ENCODE measurements at regions not wholly inside any gene's neighbourhood (a gene's known extent, or its start where the extent isn't known, plus 50 kb on each side); places are given as distances from the start of the nearest gene placed in this dataset.
"Not testable (repeated sequence)": the region's sequence is repeated elsewhere in the genome, so short reads cannot be mapped to it uniquely, and the experiment has no call there.

DNA sequence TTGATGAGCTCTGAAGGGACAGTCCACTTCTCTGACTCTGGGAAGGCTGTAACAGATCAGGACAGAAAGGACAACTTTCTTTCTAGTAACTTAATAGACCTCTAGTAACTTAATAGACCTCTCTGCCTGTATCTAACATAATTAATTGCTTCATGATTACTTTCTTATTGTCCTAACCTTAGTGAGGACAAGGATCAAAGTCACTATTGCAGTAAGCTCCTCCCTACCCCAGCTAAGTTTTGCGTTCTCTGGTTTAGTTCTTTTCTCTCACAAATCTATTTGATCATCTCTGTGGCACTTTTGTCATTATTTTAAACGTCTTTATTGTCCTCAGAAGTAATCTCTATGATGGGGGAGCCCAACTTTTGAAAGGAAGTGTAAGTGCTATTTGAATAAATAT, 125.5 kb upstream of the UGP2 start:
- Histone ChIP-seq H3K27me3 (replicated peaks; ENCODE audit: insufficient read depth) (no peaks in the 10 kb centered on the region), H4K20me1 (ENCODE audit: insufficient read depth) (no peaks in the 10 kb centered on the region), H3K9me2 (ENCODE audit: insufficient read depth) (no peaks in the 10 kb centered on the region), H3K4me1 (ENCODE audit: insufficient read depth) (peaks cover 16% of the 10 kb centered on the region), H3K27ac (no peak overlapping the region), H2AFZ (no peak overlapping the region), H3K36me3 (ENCODE audit: low read depth) (no peaks in the 10 kb centered on the region), H3F3A (ENCODE audit: insufficient read depth) (peaks cover 18% of the 10 kb centered on the region; the same call in 1 of the 2 replicates), H3K4me3 (no peak overlapping the region), H3K9ac (no peak overlapping the region), H3K9me3 (ENCODE audit: low read depth) (no peaks in the 10 kb centered on the region), H3K4me2 (ENCODE audit: unreplicated experiment) (no peak overlapping the region), H3K79me2 (ENCODE audit: insufficient read depth) (no peaks in the 10 kb centered on the region)
- TF ChIP-seq EZH2phosphoT487 (IDR thresholded peaks at IDR 0.05; ENCODE audit: insufficient read depth, low read depth), result no peak
- no peak for TF ChIP-seq EZH2 (IDR thresholded peaks at IDR 0.05; ENCODE audit: insufficient read depth, poor library complexity, severe bottlenecking)
- in situ Hi-C loops (cut with MboI), result no loop called here
- DNase-seq, result no peak
- 50 to 54% methylated on average over 2 of the region's 2 CpGs for WGBS, 2 experiments (ENCODE audit: low coverage in 1 of 2, low lambda C conversion rate in 2 of 2, missing lambda C conversion rate in 2 of 2)

DNA sequence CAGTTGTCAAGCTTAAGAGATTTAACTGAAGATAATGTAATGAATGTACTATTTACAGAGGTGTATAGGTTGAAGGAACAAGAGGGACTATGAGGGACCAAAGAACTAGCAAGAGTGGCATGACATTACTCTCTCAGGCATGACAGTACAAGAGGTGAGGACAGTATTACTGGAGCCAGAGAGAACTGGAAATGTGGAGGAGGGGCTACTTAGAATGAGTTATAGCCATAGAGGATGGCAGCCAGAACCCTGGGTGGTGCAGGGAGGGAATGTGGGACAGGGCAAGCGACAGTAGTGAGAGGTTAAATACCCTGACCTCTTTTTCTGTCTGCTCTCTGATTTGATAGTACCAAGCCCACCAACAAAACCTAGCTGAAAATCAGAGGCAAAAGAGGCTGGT, 122.6 kb upstream of the UGP2 start:
- no peak overlapping the region for H3K4me3 ChIP-seq
- H3K9ac ChIP-seq, result no peak overlapping the region
- in situ Hi-C loops (cut with MboI), result no loop called here
- no peak for DNase-seq
- no peaks in the 10 kb centered on the region for H3K9me2 ChIP-seq (ENCODE audit: insufficient read depth)
- no peak overlapping the region for H3K27ac ChIP-seq
- H3F3A ChIP-seq (ENCODE audit: insufficient read depth), result no peaks in the 10 kb centered on the region
- TF ChIP-seq EZH2phosphoT487 (IDR thresholded peaks at IDR 0.05; ENCODE audit: insufficient read depth, low read depth) (no peak), EZH2 (IDR thresholded peaks at IDR 0.05; ENCODE audit: insufficient read depth, poor library complexity, severe bottlenecking) (no peak)
- H4K20me1 ChIP-seq (ENCODE audit: insufficient read depth), result no peaks in the 10 kb centered on the region
- WGBS, 2 experiments (ENCODE audit: low coverage in 1 of 2, low lambda C conversion rate in 2 of 2, missing lambda C conversion rate in 2 of 2), result 97 to 100% methylated on average over 1 of the region's 1 CpG
- H2AFZ ChIP-seq, result no peak overlapping the region
- no peaks in the 10 kb centered on the region for H3K27me3 ChIP-seq (replicated peaks; ENCODE audit: insufficient read depth)
- H3K4me1 ChIP-seq (ENCODE audit: insufficient read depth), result no peaks in the 10 kb centered on the region
- no peak overlapping the region for H3K4me2 ChIP-seq (ENCODE audit: unreplicated experiment)
- H3K9me3 ChIP-seq (ENCODE audit: low read depth), result no peaks in the 10 kb centered on the region
- H3K79me2 ChIP-seq (ENCODE audit: insufficient read depth), result no peaks in the 10 kb centered on the region
- H3K36me3 ChIP-seq (ENCODE audit: low read depth), result no peaks in the 10 kb centered on the region

GRCh38 chr2:63721082-63721424, 120.6 kb upstream of the UGP2 start:
- 75 to 95% methylated on average over 1 of the region's 1 CpG for WGBS, 2 experiments (ENCODE audit: low coverage in 1 of 2, low lambda C conversion rate in 2 of 2, missing lambda C conversion rate in 2 of 2)
- TF ChIP-seq EZH2 (IDR thresholded peaks at IDR 0.05; ENCODE audit: insufficient read depth, poor library complexity, severe bottlenecking) (no peak), EZH2phosphoT487 (IDR thresholded peaks at IDR 0.05; ENCODE audit: insufficient read depth, low read depth) (no peak)

GRCh38 chr2:63722284-63722683, 119.4 kb upstream of the UGP2 start:
- 100% methylated on average over 6 of the region's 37 CpGs; no CpG with 5 or more reads in 1 of the 2 experiments for WGBS, 2 experiments (ENCODE audit: low coverage in 1 of 2, low lambda C conversion rate in 2 of 2, missing lambda C conversion rate in 2 of 2)
- in situ Hi-C loops (cut with MboI), result not testable (repeated sequence)

More at GRCh38 chr2:63721082-63721424, 120.6 kb upstream of the UGP2 start:
- Histone ChIP-seq H3K9ac (no peak overlapping the region), H3K79me2 (ENCODE audit: insufficient read depth) (no peaks in the 10 kb centered on the region), H3K9me3 (ENCODE audit: low read depth) (no peaks in the 10 kb centered on the region), H3K27me3 (replicated peaks; ENCODE audit: insufficient read depth) (no peaks in the 10 kb centered on the region), H3K4me1 (ENCODE audit: insufficient read depth) (no peaks in the 10 kb centered on the region), H3K27ac (no peak overlapping the region), H3K9me2 (ENCODE audit: insufficient read depth) (no peaks in the 10 kb centered on the region), H4K20me1 (ENCODE audit: insufficient read depth) (no peaks in the 10 kb centered on the region), H3K4me3 (no peak overlapping the region), H3F3A (ENCODE audit: insufficient read depth) (no peaks in the 10 kb centered on the region), H3K4me2 (ENCODE audit: unreplicated experiment) (no peak overlapping the region), H2AFZ (no peak overlapping the region), H3K36me3 (ENCODE audit: low read depth) (no peaks in the 10 kb centered on the region)
- no peak for DNase-seq
- in situ Hi-C loops (cut with MboI), result no loop called here

DNA sequence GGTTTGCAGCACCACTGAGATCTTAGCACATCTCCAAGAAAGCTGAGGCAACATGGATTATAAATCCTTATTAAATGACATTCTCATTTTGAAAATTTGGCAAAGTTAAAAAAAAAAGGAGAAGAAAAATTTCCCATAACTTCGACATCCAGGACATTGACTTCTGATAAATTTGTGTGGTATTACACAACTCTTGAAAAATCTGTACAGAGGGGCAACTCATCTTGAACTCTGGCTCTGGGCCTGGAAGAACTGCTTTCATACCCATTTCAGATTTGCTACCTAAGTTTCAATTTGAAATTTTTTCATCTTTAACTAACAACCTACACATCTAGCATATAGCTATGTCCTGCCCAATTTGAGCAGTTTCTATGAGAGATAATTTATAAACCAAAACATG, 118.0 kb upstream of the UGP2 start:
- Histone ChIP-seq H3K4me3 (no peak overlapping the region), H3K27ac (no peak overlapping the region), H3K9me2 (ENCODE audit: insufficient read depth) (no peaks in the 10 kb centered on the region), H4K20me1 (ENCODE audit: insufficient read depth) (no peaks in the 10 kb centered on the region), H3K4me1 (ENCODE audit: insufficient read depth) (no peaks in the 10 kb centered on the region), H3K4me2 (ENCODE audit: unreplicated experiment) (no peak overlapping the region), H3F3A (ENCODE audit: insufficient read depth) (no peaks in the 10 kb centered on the region), H3K27me3 (replicated peaks; ENCODE audit: insufficient read depth) (no peaks in the 10 kb centered on the region), H3K9ac (no peak overlapping the region), H3K36me3 (ENCODE audit: low read depth) (no peaks in the 10 kb centered on the region), H3K79me2 (ENCODE audit: insufficient read depth) (no peaks in the 10 kb centered on the region), H3K9me3 (ENCODE audit: low read depth) (no peaks in the 10 kb centered on the region), H2AFZ (no peak overlapping the region)
- TF ChIP-seq EZH2 (IDR thresholded peaks at IDR 0.05; ENCODE audit: insufficient read depth, poor library complexity, severe bottlenecking), result no peak
- no peak for DNase-seq
- 92 to 93% methylated on average over 1 of the region's 1 CpG for WGBS, 2 experiments (ENCODE audit: low coverage in 1 of 2, low lambda C conversion rate in 2 of 2, missing lambda C conversion rate in 2 of 2)
- in situ Hi-C loops (cut with MboI), result no loop called here

More at GRCh38 chr2:63722284-63722683, 119.4 kb upstream of the UGP2 start:
- not testable (repeated sequence) for H4K20me1 ChIP-seq (ENCODE audit: insufficient read depth); H2AFZ ChIP-seq; H3F3A ChIP-seq (ENCODE audit: insufficient read depth); H3K4me1 ChIP-seq (ENCODE audit: insufficient read depth); H3K79me2 ChIP-seq (ENCODE audit: insufficient read depth); H3K9me3 ChIP-seq (ENCODE audit: low read depth); H3K27ac ChIP-seq; H3K4me2 ChIP-seq (ENCODE audit: unreplicated experiment); H3K36me3 ChIP-seq (ENCODE audit: low read depth); H3K9ac ChIP-seq; H3K9me2 ChIP-seq (ENCODE audit: insufficient read depth); DNase-seq; H3K27me3 ChIP-seq (replicated peaks; ENCODE audit: insufficient read depth); H3K4me3 ChIP-seq

DNA sequence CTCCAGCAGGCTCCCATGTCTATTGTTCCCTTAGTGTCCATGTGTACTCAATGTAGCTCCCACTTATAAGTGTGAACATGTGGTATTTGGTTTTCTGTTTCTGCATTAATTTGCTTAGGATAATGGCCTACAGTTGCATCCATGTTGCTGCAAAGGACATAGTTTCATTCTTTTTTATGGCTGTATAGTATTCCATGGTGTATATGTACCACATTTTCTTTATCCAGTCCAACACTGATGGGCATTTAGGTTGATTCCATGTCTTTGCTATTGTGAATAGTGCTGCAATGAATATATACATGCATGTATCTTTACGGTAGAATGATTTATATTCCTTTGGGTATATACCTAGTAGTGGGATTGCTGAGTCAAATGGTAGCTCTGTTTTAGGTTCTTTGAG, 116.5 kb upstream of the UGP2 start:
- H3K9me3 ChIP-seq (ENCODE audit: low read depth); H3K4me2 ChIP-seq (ENCODE audit: unreplicated experiment): not testable (repeated sequence)

More for the DNA sequence above, 116.5 kb upstream of the UGP2 start:
- DNase-seq; H3F3A ChIP-seq (ENCODE audit: insufficient read depth); H3K4me3 ChIP-seq; H3K9ac ChIP-seq; H3K27ac ChIP-seq; H3K36me3 ChIP-seq (ENCODE audit: low read depth); H2AFZ ChIP-seq; in situ Hi-C loops (cut with MboI); H3K79me2 ChIP-seq (ENCODE audit: insufficient read depth); H4K20me1 ChIP-seq (ENCODE audit: insufficient read depth); H3K9me2 ChIP-seq (ENCODE audit: insufficient read depth); H3K27me3 ChIP-seq (replicated peaks; ENCODE audit: insufficient read depth); H3K4me1 ChIP-seq (ENCODE audit: insufficient read depth): not testable (repeated sequence)
- 95 to 97% methylated on average over 1 of the region's 1 CpG for WGBS, 2 experiments (ENCODE audit: low coverage in 1 of 2, low lambda C conversion rate in 2 of 2, missing lambda C conversion rate in 2 of 2)

Measured in GM23248 (cell line).